Loucy (cell line): ENCODE measurements at regions not wholly inside any gene's neighbourhood (a gene's known extent, or its start where the extent isn't known, plus 50 kb on each side); places are given as distances from the start of the nearest gene placed in this dataset.

Experiments used
- CTCF ChIP-seq: fragments of 200-600 bp; sonication (generic); conservative IDR thresholded peaks from 2 replicates; pipeline ENCODE4 v1.5.1; 2014; ENCODE audit warnings: mild to moderate bottlenecking, antibody characterized with exemption, low read length
- EZH2phosphoT487 ChIP-seq: fragments of 200-600 bp; IDR thresholded peaks from 2 replicates; pipeline ENCODE4 v1.6.1; 2018; ENCODE audit warnings: antibody characterized with exemption, mild to moderate bottlenecking, moderate library complexity, borderline replicate concordance

GRCh38 chr14:53409969-53410368, 256.8 kb upstream of the DDHD1 start:
- no peak for TF ChIP-seq CTCF
- TF ChIP-seq EZH2phosphoT487, result no peak
